NCI-H2029 (cell line): ENCODE measurements at regions not wholly inside any gene's neighbourhood (a gene's known extent, or its start where the extent isn't known, plus 50 kb on each side); places are given as distances from the start of the nearest gene placed in this dataset.

ENCODE experiments used
- DNase-seq: peaks from one replicate; lab custom pipeline; 2025; lab: John Stamatoyannopoulos, UW

DNA sequence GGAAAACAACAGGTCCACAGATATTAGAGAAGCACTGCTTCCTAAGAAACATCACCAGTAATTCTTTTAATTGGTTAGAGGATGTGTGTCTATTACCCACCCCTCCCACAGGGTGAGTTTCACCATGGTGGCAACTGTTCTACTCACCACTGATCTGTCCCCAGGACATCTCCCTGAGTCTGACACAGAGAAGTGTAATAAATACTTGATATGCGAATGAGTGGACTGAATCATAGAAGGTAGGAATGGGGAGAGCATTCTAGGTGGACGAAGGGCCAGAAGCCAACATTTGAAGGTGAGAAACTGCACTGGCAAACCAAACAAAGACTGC, 452.7 kb upstream of the PROK2 start:
- no peak for DNase-seq

DNA sequence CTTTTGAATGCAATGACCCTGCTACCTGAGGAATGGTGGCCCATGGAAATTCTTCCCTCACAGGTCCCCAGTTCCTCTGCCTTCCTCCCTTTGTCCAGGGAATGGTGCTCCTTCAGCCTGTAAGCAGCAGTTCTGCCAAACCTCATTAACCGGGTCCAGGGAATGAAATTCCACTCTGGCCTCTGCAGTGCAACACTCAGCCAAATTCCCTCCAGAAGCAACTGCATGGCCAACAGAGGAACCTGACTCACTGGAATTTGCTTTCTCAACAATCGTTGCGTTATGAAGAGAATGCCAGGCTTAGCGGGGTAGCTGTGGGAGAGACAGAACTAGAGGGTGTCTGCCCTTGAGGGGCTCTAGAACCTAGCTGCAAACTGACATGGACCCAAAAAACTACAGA, 449.4 kb upstream of the PROK2 start:
- DNase-seq = no peak

DNA sequence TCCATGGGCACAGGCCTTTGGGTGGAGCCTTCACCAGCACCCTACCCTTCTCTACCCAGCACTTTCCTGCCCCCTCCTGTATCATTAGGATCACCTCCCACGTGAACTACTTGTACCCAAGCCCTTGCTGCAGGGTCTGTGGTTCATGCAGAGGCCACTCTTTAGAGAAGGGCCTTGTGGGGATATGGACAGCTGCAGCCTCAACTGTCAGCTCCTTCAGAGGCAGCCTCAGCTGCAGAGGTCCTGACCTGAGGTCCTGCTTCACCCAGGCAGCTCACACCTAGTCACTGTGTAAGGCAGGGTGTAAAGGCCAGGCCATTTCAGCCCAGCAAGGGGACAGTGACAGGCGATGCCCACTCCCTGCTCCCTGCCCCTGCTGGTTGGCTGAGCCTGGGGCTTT, 448.6 kb upstream of the PROK2 start:
- DNase-seq = no peak

DNA sequence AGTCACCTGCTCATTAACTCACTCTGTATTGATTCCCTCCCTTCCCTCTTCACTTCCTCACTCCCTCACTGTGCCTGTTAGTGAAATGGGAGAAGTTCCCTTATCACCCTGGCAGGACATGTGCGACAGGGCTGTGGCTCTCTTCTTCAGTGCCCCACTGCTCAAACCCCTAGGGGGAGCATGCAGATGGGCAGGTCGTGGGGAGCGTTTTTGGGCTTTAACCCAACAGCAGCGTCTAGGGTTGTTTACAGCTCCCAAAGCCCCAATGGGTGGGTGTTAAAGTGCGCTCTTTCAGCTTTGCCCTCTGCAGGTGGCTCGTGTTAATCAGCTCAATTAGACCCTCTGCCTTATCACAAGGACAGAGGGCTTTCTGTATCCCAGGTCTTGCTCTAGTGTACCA, 447.8 kb upstream of the PROK2 start:
- DNase-seq = no peak

DNA sequence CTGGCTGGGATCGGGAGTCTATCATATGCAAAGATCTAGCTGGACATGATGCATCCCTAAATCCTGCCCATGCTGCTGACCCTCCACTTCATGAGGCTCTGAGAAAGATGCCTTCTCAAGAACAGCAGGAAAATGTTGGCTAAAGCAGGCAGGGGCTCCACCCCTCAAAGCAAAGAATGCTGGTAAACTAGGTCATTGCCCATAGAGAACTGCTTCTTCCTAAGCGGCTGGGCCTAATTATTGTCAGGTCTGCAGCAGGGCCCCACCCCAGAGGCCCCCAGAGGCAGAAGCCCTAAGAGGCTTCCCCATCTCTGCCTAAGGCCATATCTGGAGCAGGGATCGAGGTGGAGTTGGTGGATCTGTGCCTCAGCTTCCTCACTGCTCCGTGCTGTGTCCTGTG, 447.4 kb upstream of the PROK2 start:
- no peak for DNase-seq

DNA sequence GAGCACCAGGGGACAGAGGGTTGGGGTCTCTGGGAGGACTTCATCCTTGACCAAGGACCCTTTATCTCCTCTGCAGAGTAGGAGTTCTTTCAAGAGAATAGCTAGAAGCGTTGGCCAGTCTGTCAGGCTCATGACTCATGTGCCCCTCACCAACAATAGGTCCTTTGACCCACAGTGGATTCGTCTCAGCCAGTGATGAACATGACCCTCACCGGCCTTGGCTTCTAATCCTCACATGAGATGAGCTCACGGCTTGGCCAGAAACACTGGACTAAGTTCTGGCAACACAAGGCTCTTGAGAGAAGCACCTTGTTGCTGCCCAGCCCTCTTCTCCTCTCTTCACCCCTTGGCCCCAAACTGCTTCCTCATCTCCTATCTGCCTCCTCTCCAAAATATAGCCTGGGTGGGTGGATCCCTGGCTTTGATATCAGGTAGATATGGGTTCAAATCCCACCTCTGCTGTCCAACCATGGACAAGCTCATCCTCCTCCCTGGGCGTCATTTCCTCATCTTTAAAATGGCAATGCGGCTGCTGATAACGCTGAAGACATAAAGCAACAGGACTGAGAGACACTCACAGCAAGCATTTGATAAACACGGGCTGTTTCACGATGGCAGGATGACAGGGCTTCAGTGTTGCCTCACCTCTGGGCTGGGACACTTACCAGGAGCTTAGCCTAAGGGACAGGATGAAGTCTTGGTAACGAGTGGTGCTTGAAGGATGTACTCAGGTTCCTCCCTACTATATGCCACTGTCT, 446.7 kb upstream of the PROK2 start:
- no peak for DNase-seq

DNA sequence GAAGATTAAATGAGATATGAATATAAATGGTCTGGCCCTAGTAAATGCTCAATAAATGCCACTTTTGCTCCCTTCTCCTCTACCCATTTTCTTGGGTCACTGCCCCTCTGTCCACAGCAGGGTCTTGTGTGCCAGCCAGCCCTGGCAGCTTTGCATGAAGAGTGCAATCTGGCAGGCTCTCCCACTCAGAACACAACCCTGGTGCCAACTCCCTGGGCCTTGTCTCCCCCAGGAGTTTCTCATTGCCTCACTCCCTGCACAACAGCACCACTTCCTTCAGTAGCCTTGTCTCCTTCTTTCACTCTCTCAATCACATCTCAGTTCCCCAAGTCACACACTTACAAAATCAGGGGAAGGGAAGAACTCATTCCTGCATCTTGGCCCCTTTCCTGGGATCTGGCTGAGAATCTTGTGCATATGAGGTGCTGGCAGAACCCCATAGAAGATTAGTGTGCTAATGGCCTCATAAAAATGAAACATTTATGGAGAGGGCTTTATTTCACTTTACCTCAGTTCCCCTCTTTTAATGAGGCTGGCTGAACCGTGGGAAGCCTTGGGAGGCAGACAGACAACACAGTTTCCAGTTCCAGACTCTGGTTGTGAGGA, 445.9 kb upstream of the PROK2 start:
- DNase-seq = no peak

DNA sequence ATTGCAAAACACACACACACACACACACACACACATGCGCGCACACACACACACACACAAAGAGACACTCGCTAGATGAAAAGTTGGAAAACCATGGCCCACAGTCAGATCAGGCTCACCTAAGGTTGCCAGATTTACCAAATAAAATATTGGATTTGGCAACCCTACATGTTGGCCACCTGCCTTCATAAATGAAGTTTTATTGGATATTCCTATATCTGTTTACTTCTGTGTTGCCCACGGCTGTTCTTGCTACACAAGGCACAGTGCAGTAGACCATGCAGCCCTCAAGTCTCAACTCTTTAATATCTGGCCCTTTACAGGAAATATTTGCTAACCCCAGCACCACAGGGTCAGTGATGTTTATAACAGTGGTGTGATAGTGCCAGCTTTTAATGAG, 445.0 kb upstream of the PROK2 start:
- no peak for DNase-seq

DNA sequence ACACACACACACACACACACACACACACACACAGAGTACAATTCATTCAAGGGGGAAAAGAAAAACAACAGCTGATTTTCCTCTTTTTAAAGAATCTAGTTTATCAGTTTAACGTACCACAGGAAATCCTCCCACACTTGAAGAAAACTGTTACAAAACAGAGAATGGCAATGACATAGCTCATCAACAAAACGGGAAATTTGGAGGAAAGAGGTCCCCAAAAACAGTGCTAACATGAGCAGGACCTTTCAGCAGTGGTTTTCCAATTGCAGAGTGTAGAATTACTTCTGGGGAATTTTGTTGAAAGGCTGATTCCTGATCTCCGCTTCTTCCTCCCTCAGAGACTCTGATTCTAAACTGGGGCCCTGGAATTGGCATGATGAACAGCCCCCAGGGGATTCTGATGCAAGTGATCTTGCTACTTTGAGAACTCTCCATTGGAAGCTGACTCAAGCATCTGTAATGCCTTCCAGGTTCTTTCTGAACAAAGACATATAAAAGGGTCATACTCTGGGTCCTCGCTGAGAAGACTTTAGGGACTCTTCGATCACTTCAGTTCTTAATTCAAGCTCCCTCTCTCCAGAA, 442.6 kb upstream of the PROK2 start:
- DNase-seq = no peak

DNA sequence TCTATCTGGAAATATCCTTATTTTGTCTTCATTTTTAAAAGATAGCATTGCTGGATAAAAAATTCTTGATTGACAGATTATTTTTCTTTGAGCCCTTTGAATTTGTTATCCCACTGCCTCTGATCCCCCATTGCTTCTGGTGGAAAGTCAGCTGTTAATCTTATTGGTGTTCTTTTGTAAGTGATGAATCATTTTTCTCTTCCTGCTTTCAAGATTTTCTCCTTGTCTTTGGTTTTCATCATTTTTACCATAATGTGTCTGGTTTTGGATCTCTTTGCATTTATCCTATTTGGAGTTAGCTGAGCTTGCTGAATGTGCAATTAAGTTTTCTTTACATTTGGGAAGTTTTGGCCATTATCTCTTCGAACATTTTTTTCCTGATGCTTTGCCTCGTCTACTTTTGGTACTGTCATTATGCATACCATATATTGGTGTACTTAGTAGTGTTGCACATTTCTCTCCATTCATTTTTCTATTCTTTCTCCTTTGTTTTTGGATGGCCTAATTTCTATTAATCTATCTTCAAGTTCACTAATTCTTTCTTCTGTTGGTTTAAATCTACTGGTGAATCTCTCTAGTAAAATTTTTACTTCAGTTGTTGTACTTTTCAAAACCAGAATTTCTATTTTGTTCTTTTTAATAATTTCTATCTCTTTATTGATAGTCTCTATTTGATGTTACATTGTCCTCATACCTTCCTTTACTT, 440.0 kb upstream of the PROK2 start:
- DNase-seq = no peak

DNA sequence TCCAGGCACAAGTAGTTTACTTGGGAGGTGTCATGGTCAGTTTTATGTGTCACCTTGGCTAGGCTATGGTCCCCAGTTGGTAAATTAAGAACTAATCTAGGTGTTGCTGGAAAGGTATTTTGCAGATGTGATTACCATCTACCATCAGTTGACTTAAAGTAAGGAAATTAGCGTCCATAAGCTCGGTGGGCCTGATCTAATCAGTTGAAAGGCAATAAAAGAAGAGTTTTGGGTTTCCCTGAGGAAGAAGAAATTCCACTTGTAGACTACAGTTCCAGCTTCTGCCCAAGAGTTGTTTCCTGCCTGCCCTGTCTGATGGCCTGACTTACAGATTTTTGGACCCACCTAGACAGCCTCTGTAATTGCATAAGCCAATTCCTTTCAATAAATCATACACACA, 438.7 kb upstream of the PROK2 start:
- DNase-seq = no peak

DNA sequence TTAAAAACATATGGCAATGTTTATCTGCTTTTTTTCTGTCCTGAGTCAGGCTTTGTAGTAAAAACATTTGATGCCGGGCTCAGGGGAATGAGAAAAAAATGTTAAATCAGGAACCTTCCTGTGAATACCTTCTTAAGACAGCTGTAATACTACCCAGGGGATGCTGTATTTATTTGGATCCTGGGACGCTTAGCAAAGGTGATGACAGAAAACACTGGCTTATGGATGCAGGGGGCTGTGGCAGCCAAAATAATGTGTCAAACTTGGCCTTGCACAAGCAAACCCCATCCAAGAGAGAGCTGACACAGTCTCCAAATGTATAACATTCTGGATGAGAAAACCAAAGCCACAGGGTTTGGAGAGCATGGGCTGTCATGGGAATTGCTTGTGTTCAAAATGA, 438.2 kb upstream of the PROK2 start:
- no peak for DNase-seq

DNA sequence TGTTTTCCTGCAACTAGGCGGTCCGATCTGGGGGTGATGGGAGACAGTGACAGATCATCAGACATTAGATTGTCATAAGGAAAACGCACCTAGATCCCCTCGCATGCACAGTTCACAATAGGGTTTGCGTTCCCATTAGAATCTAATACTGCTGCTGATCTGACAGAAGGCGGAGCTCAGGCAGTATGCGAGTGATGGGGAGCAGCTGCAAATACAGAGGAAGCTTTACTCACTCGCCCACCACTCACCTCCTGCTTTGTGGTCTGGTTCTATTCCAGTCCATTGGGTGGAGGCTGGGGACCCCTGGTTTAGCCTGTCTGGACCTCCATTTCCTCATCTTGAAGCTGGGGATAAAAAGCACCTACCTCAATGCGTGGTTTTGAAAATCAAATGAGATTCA, 437.5 kb upstream of the PROK2 start:
- no peak for DNase-seq

DNA sequence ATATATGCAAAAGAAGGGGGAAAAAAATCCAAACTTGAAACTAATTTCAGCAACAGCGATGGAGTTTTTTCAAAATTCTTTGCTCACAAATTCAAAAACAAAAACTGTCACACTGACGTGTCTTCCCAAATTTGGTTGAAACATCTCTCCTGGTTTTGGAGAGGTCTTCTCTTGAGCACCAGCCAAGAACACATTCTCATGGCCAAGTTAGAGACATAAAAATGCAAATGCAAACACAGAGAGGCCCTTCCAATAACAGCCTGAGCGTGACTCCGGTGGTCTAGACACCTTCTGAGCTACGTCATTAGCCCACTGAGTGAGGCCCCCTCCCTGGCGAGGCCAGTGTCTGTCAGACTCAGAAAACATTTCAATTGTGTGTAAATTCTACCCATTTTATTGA, 436.0 kb upstream of the PROK2 start:
- DNase-seq = no peak

DNA sequence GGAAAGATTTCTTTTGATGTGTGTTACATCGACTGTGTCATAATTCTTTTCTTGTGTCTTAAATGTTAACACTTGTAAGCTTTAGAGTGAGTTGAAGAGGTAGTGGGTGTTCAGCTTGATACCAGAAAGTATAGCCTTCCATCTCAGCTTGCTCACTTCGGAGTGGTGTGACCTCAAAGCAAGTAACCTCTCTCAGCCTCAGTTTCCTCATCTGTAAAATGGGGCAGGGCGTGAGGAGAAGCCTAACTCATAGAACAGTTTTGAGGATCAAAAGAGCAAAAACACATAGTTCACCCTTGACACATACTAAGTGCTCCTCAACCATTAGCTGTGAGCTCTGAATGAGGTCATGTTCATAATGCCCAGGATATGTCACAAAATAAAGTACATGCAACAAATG, 434.8 kb upstream of the PROK2 start:
- DNase-seq = no peak

DNA sequence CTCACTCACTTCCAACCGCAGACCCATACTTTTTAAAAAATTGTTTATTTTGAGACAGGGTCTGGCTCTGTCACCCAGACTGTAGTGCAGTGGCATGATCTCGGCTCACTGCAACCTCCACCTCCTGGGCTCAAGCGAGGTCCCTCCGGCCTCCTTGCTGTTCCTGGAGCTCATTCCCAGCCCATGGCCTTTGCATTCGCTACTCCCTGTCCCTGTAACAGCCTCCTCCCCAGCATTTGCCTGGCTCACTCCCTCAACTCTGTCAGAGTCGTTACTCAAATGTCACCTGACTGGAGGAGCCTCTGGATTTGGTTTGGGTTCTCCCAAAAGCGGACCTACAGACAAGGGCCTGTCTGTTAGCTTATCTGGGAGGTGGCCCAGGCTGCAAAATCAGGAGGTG, 432.6 kb upstream of the PROK2 start:
- no peak for DNase-seq

DNA sequence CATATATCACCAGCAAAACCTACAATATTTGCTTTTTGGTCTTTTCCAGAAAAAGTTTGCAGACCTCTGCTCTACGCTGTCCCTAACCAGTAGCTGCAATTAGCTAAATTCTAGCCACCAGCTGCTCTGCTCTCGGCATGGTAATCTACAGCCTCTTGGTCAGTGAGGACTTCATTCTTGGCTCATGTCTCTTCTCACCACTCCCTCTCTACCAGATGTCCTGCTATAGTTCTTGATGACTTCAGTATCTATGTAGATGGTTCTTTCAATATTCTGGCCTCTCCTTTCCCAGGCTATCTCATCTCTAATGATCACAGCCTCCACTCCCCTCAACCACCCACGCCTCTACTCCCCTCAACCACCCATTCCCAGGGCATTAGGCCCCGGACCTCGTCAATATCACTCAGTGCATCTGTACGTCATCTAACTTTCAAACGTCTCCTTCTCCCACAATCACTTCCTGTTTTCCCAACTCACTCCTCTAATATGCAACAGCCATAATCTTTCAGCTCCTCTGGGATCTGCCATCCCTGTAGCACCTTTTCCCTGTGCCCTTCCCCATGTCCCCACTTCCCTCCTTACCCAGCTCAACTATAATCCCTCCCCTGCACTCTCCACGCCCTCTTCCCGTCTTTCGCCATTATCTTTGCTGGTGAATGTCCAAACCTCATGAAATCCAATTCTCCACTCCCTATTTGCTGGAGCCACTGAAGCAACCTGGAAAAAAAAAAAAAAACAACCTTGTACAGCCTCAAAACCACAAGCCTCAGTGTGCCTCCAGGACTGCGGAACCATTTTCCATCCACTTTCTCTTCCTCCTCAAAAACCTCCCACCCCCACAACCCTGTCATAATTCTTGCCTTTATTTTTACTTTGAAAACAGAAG, 429.4 kb upstream of the PROK2 start:
- DNase-seq = no peak

DNA sequence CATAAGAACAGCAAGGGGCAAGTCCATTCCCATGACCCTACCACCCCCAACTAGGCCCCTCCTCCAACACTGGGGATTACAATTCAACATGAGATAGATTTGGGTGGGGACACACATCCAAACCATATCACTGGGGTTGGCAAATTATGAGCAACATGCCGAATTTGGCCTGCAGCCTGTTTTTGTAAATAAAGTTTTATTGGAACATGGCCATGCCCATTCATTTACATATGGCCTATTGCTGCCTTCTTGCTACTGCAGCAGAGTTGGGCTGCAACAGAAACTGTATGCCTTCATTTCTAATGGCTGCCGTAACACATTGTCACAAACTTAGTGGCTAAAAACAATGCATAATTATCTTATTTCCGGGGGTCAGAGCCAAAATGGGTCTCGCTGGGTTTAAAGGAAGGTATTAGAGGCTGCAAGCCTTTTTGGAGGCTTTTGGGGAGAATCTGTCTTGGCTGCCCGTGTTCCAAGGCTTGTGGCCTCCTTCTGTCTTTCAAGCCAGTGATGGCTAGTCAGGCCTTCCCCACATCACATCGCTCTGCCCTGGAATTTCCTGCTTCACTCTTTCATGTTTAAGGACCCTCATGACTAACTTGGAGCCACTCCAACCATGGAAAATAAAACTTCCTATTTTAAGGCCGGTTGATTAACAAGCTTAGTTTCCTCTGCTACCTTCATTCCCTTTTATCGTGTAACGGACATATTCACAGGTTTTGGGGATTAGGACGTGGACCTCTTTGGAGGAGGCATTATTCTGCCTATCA, 428.5 kb upstream of the PROK2 start:
- no peak for DNase-seq

DNA sequence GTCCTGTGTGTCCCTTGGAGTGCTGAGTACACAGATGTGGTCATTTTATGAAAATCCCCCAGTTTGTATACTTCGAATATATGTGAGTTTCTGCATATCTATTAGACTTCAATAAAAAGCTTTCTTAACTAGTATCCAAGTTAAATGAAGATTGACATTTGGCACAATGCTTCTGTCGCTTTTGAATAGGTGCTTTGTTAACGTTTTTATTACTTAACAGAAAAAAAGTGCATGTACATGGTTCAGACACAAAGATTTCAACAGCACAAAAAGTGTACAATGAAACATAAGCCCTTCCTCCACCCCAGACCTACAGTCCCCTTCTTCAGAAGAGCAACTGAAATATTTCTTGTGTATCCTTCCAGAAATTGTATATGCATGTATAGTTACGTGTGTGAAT, 427.4 kb upstream of the PROK2 start:
- DNase-seq = no peak

DNA sequence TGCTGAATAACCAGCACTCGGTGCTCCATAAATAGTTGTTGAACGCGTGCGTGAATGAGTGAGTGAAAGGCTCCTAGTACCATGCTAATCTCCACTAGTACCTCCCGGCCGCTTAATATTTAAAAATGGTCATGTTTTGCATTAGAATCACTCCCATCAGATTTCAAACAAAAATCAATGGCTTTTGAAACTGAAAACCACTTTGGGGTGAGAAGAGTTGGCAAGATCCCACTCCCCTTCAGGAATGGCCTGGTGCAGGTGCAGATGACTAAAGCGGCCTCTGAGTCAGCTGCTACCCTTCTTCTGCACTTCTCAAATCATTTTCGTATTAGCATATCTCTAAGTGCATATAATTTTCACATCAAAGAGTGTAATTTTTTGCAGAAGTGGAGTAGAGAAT, 425.3 kb upstream of the PROK2 start:
- DNase-seq = no peak

DNA sequence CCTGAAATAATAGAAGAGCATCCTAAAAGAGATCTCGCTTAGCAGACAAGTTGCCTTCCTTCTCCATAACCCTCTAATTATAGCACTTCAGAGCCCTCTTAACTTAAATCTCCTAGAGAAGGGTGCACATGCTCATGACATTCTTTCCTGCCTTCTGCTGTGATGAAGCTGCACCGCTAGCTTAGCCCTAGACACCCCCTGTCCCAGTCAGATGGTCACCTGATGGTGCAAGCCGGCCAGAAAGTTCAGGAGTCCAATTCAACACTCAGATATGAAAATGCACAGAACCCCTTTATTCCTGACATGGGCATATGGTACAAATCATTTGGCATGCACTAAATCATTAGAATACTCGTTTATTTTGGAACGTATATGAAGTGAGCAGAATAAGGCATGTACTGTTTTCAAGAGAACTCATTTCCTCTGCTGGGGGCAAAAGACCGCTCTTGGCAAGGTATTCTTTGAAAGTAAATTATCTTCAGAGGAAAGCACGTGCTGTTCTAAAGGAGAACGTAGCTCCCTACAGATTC, 420.4 kb upstream of the PROK2 start:
- no peak for DNase-seq
